GM19043 (cell line): ENCODE measurements at regions not wholly inside any gene's neighbourhood (a gene's known extent, or its start where the extent isn't known, plus 50 kb on each side); places are given as distances from the start of the nearest gene placed in this dataset.

Experiments used
- ATAC-seq: cut with Tn5 transposase; IDR thresholded peaks from one replicate; pipeline ENCODE4 v1.9.1; 2021; ENCODE audit warnings: low read depth; ENCODE audit not compliant: unreplicated experiment

GRCh38 chr6:98578016-98578415 is 256.4 kb upstream of the POU3F2 start:
- no peak for ATAC-seq

GRCh38 chr6:98579079-98579478 is 255.3 kb upstream of the POU3F2 start:
- no peak for ATAC-seq

- no peak for ATAC-seq
Observed at GRCh38 chr6:98579941-98580340, 254.4 kb upstream of the POU3F2 start.

- no peak for ATAC-seq
Observed at GRCh38 chr6:98581705-98582104, 252.7 kb upstream of the POU3F2 start.

- ATAC-seq = no peak
Observed at GRCh38 chr6:98583506-98583905, 250.9 kb upstream of the POU3F2 start.

GRCh38 chr6:98586163-98586562 is 248.2 kb upstream of the POU3F2 start:
- ATAC-seq = no peak

GRCh38 chr6:98587555-98587954 is 246.8 kb upstream of the POU3F2 start:
- no peak for ATAC-seq

GRCh38 chr6:98589536-98589935 is 244.8 kb upstream of the POU3F2 start:
- no peak for ATAC-seq

- ATAC-seq = no peak
Observed at GRCh38 chr6:98590136-98590681, 244.2 kb upstream of the POU3F2 start.

GRCh38 chr6:98590997-98591396 is 243.4 kb upstream of the POU3F2 start:
- no peak for ATAC-seq

- no peak for ATAC-seq
Observed at GRCh38 chr6:98593676-98594075, 240.7 kb upstream of the POU3F2 start.

- no peak for ATAC-seq
Observed at GRCh38 chr6:98601716-98602115, 232.7 kb upstream of the POU3F2 start.

- no peak for ATAC-seq
Observed at GRCh38 chr6:98605705-98606104, 228.7 kb upstream of the POU3F2 start.

- ATAC-seq = no peak
Observed at GRCh38 chr6:98627129-98627775, 207.1 kb upstream of the POU3F2 start.

GRCh38 chr6:98633886-98634285 is 200.5 kb upstream of the POU3F2 start:
- ATAC-seq = no peak

GRCh38 chr6:98634569-98634968 is 199.8 kb upstream of the POU3F2 start:
- no peak for ATAC-seq

GRCh38 chr6:98635191-98635590 is 199.2 kb upstream of the POU3F2 start:
- ATAC-seq = no peak

- ATAC-seq = no peak
Observed at GRCh38 chr6:98636941-98637340, 197.4 kb upstream of the POU3F2 start.

GRCh38 chr6:98639089-98639635 is 195.2 kb upstream of the POU3F2 start:
- no peak for ATAC-seq

GRCh38 chr6:98640366-98640765 is 194.0 kb upstream of the POU3F2 start:
- no peak for ATAC-seq

GRCh38 chr6:98641949-98642719 is 192.2 kb upstream of the POU3F2 start:
- no peak for ATAC-seq

- no peak for ATAC-seq
Observed at GRCh38 chr6:98644063-98644462, 190.3 kb upstream of the POU3F2 start.
